PC-9 (cell line): ENCODE measurements at regions not wholly inside any gene's neighbourhood (a gene's known extent, or its start where the extent isn't known, plus 50 kb on each side); places are given as distances from the start of the nearest gene placed in this dataset.

ENCODE experiments used
- EZH2 ChIP-seq: fragments of 200-600 bp; sonication (generic); IDR thresholded peaks from 2 replicates; pipeline ENCODE4 v1.8.0; 2017; ENCODE audit warnings: antibody characterized with exemption, low read depth
- TF ChIP-seq, protein P1 (sequence below): fragments of 200-600 bp; sonication (generic); conservative IDR thresholded peaks from 2 replicates; pipeline ENCODE4 v1.6.1; 2017; ENCODE audit warnings: mixed run types, antibody characterized with exemption, mild to moderate bottlenecking, moderate library complexity

DNA sequence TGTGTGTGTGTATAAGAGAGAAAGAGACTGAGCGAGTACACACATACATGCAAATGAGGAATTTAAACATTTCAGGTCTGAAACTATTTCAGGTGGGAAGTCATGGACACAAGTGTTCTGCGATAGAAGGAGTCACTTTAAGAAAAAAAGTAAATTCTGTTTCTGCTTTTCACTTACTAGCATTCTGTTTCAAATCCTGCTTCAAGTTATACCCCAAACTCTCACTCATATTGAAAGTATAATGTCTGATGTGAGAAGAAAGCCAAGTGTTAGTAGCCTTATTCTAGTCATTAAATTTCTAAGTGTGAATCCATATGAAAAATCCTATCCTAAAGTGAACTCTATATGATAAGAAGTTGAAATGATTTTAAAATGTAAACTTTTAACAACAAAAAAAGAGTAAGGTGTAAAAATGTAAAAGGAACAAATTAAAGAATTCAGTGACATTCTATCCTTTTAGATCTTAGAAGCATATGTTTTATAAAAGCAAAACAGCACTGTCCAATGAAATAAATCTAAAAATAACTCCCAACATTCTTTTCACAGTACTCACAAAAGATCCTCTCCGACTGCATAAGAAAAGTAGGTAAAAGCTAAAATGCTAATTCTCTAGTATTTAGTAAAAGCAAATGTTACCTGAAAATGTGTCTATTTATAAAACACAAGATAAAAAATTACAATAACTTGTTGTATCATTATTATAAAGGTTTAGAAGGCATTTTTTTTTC lies 570.6 kb downstream of the ZEB2 start:
- TF ChIP-seq, protein P1, sequence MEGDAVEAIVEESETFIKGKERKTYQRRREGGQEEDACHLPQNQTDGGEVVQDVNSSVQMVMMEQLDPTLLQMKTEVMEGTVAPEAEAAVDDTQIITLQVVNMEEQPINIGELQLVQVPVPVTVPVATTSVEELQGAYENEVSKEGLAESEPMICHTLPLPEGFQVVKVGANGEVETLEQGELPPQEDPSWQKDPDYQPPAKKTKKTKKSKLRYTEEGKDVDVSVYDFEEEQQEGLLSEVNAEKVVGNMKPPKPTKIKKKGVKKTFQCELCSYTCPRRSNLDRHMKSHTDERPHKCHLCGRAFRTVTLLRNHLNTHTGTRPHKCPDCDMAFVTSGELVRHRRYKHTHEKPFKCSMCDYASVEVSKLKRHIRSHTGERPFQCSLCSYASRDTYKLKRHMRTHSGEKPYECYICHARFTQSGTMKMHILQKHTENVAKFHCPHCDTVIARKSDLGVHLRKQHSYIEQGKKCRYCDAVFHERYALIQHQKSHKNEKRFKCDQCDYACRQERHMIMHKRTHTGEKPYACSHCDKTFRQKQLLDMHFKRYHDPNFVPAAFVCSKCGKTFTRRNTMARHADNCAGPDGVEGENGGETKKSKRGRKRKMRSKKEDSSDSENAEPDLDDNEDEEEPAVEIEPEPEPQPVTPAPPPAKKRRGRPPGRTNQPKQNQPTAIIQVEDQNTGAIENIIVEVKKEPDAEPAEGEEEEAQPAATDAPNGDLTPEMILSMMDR = no peak
- TF ChIP-seq EZH2 = no peak
